ENCODE measurements at regions not wholly inside any gene's neighbourhood (a gene's known extent, or its start where the extent isn't known, plus 50 kb on each side); places are given as distances from the start of the nearest gene placed in this dataset.

- TF ChIP-seq CTCF (IDR thresholded peaks at IDR 0.05) (no peak), POLR2A (IDR thresholded peaks at IDR 0.05) (no peak)
Measured at GRCh38 chr15:67892559-67893377, 52.9 kb upstream of the RNU6-1 start.

All from esophagus squamous epithelium (tissue), 4 donors.